H1 (cell line): ENCODE measurements at regions not wholly inside any gene's neighbourhood (a gene's known extent, or its start where the extent isn't known, plus 50 kb on each side); places are given as distances from the start of the nearest gene placed in this dataset.

Experiments used
- CTCF ChIA-PET: fragments of 300-600 bp; sonication (Branson Sonifier 250); formaldehyde crosslinking; loops from one replicate; lab custom pipeline; 2021; ENCODE audit not compliant: partially characterized antibody; lab: Charles Lee
- POLR2A ChIA-PET: fragments of 300-600 bp; sonication (Branson Sonifier 250); formaldehyde crosslinking; loops from one replicate; lab custom pipeline; 2021; ENCODE audit warnings: inconsistent platforms; ENCODE audit not compliant: partially characterized antibody; lab: Charles Lee
- DNase-seq, 2 experiments: peaks; one replicate each; pipeline versions ENCODE4 v3.0.0 to v3.0.0-alpha.2; 2010 to 2022; ENCODE audit warnings: low spot score in 2 of 2, low read depth in 1 of 2, mixed read lengths in 1 of 2
- FAIRE-seq: peaks from 2 replicates; lab custom pipeline; 2011; peaks lifted over from hg19 to GRCh38; lab: Jason Lieb, UNC
- H2AFZ ChIP-seq: 2 replicates; pipeline ENCODE4 v1.8.1; 2012; ENCODE audit warnings: low read length, inconsistent platforms
- H2AK5ac ChIP-seq: 2 replicates; pipeline ENCODE4 v1.6.1; 2013; ENCODE audit warnings: low read depth, low read length
- H2BK120ac ChIP-seq: replicated peaks from 2 replicates; pipeline ENCODE3; 2013; ENCODE audit warnings: low read depth, low read length, inconsistent platforms
- H2BK12ac ChIP-seq: 2 replicates; pipeline ENCODE4 v1.6.1; 2013; ENCODE audit warnings: low read depth, low read length
- H2BK15ac ChIP-seq: 2 replicates; pipeline ENCODE4 v1.6.1; 2013; ENCODE audit warnings: low read length
- H2BK20ac ChIP-seq: 2 replicates; pipeline ENCODE4 v1.6.1; 2013; ENCODE audit warnings: low read length
- H2BK5ac ChIP-seq: 2 replicates; pipeline ENCODE4 v1.6.1; 2013; ENCODE audit warnings: low read depth, low read length
- H3K14ac ChIP-seq: 2 replicates; pipeline ENCODE4 v1.6.1; 2013; ENCODE audit warnings: inconsistent platforms; ENCODE audit not compliant: insufficient read length
- H3K18ac ChIP-seq: 2 replicates; pipeline ENCODE4 v1.6.1; 2013; ENCODE audit warnings: low read length; ENCODE audit errors: extremely low read depth
- H3K23ac ChIP-seq: 2 replicates; pipeline ENCODE4 v1.6.1; 2013; ENCODE audit warnings: inconsistent platforms; ENCODE audit not compliant: insufficient read length
- H3K23me2 ChIP-seq: 2 replicates; pipeline ENCODE4 v1.6.1; 2013; ENCODE audit warnings: low read depth, low read length
- H3K27ac ChIP-seq: 2 replicates; pipeline ENCODE4 v1.6.1; 2011; ENCODE audit warnings: low read depth, low read length, inconsistent platforms
- H3K27me3 ChIP-seq, 4 experiments: replicated peaks in 1 of 4; 1 replicate in 1 of 4; 2 replicates in 3 of 4; pipeline versions ENCODE4 v1.6.1 to v1.8.1; 2011 to 2013; ENCODE audit warnings: low read length in 3 of 4, mild to moderate bottlenecking in 3 of 4, inconsistent platforms in 2 of 4, mixed read lengths in 2 of 4, moderate library complexity in 1 of 4; ENCODE audit not compliant: control insufficient read depth in 3 of 4, insufficient read depth in 3 of 4; ENCODE audit errors: extremely low read depth in 1 of 4
- H3K36me3 ChIP-seq, 4 experiments: 2 replicates each; pipeline versions ENCODE4 v1.6.1 to v1.8.1; 2011 to 2013; ENCODE audit warnings: mild to moderate bottlenecking in 4 of 4, low read length in 3 of 4, moderate library complexity in 2 of 4, control low read depth in 1 of 4, inconsistent platforms in 1 of 4; ENCODE audit not compliant: insufficient read depth in 4 of 4, control insufficient read depth in 2 of 4
- H3K4ac ChIP-seq: replicated peaks from 2 replicates; pipeline ENCODE3; 2013; ENCODE audit warnings: low read length, low read depth, mixed read lengths, inconsistent platforms; ENCODE audit not compliant: insufficient read length
- H3K4me1 ChIP-seq, 4 experiments: replicated peaks in 1 of 4; 1 replicate in 1 of 4; 2 replicates in 3 of 4; pipeline versions ENCODE4 v1.6.1 to v1.8.1; 2011 to 2013; ENCODE audit warnings: low read length in 3 of 4, inconsistent platforms in 2 of 4, mixed read lengths in 1 of 4; ENCODE audit not compliant: insufficient read depth in 4 of 4, control insufficient read depth in 3 of 4
- H3K4me2 ChIP-seq, 2 experiments: 2 replicates each; pipeline versions ENCODE4 v1.6.1 to v1.8.1; 2011 to 2013; ENCODE audit warnings: low read depth in 2 of 2, low read length in 2 of 2, control low read depth in 1 of 2, inconsistent platforms in 1 of 2, mild to moderate bottlenecking in 1 of 2; ENCODE audit not compliant: insufficient read depth in 1 of 2
- H3K4me3 ChIP-seq, 4 experiments: fragments of 200-600, 300-600 bp in 1 of 4; sonication (generic), shearing (Covaris generic), sonication (Bioruptor Twin) in 1 of 4; 2 replicates each; pipeline versions ENCODE4 v1.5.1 to v1.8.1; 2011 to 2016; ENCODE audit warnings: low read length in 4 of 4, low read depth in 3 of 4, control low read depth in 2 of 4, inconsistent platforms in 2 of 4, mild to moderate bottlenecking in 2 of 4, mixed read lengths in 1 of 4, moderate library complexity in 1 of 4; ENCODE audit not compliant: insufficient read depth in 2 of 4; ENCODE audit errors: extremely low read depth in 1 of 4
- H3K56ac ChIP-seq: replicated peaks from 2 replicates; pipeline ENCODE3; 2013; ENCODE audit warnings: low read depth, mild to moderate bottlenecking, mixed read lengths, low read length, inconsistent platforms; ENCODE audit not compliant: insufficient read length
- H3K79me1 ChIP-seq: 2 replicates; pipeline ENCODE4 v1.6.1; 2013; ENCODE audit warnings: low read depth, low read length, control low read depth
- H3K79me2 ChIP-seq, 2 experiments: 2 replicates each; pipeline versions ENCODE4 v1.6.1 to v1.8.1; 2012 to 2013; ENCODE audit warnings: low read length in 2 of 2, mild to moderate bottlenecking in 2 of 2, inconsistent platforms in 1 of 2; ENCODE audit not compliant: insufficient read depth in 2 of 2, control insufficient read depth in 1 of 2
- H3K9ac ChIP-seq, 4 experiments: replicated peaks in 1 of 4; 1 replicate in 1 of 4; 2 replicates in 3 of 4; pipeline versions ENCODE4 v1.6.1 to v1.8.1; 2011 to 2013; ENCODE audit warnings: low read depth in 3 of 4, low read length in 3 of 4, control low read depth in 2 of 4, mild to moderate bottlenecking in 2 of 4, moderate library complexity in 2 of 4, inconsistent platforms in 1 of 4; ENCODE audit errors: extremely low read depth in 1 of 4
- H3K9me3 ChIP-seq, 2 experiments: 2 replicates each; pipeline versions ENCODE4 v1.6.1 to v1.8.1; 2012 to 2013; ENCODE audit warnings: mild to moderate bottlenecking in 2 of 2, moderate library complexity in 2 of 2, control low read depth in 1 of 2, inconsistent platforms in 1 of 2, low read depth in 1 of 2, low read length in 1 of 2, mixed read lengths in 1 of 2; ENCODE audit not compliant: insufficient read depth in 2 of 2
- H4K20me1 ChIP-seq, 2 experiments: replicated peaks in 1 of 2; 2 replicates each; pipeline versions ENCODE3 to v1.8.1; 2011 to 2013; ENCODE audit warnings: inconsistent platforms in 2 of 2, low read length in 2 of 2, mild to moderate bottlenecking in 1 of 2; ENCODE audit not compliant: insufficient read depth in 2 of 2, control insufficient read depth in 1 of 2
- H4K5ac ChIP-seq: 2 replicates; pipeline ENCODE4 v1.6.1; 2013; ENCODE audit warnings: low read length, low read depth, mixed read lengths, inconsistent platforms; ENCODE audit not compliant: insufficient read length
- H4K8ac ChIP-seq: 2 replicates; pipeline ENCODE4 v1.8.0; 2013; ENCODE audit warnings: mild to moderate bottlenecking, moderate library complexity, low read length, inconsistent platforms; ENCODE audit not compliant: insufficient read depth; ENCODE audit errors: extremely low read depth
- H4K91ac ChIP-seq: replicated peaks from 2 replicates; pipeline ENCODE3; 2013; ENCODE audit warnings: low read length, mixed read lengths, inconsistent platforms; ENCODE audit not compliant: insufficient read length
- CBX8 ChIP-seq: fragments of 300-800, 300-1000 bp; sonication (generic); IDR thresholded peaks from 2 replicates; pipeline ENCODE4 v1.7.1; 2016; ENCODE audit warnings: low read depth, low read length, borderline replicate concordance
- CEBPB ChIP-seq: IDR thresholded peaks from 2 replicates; pipeline ENCODE4 v1.6.1; 2012; ENCODE audit warnings: low read depth, low read length
- EP300 ChIP-seq, 2 experiments: IDR thresholded peaks; 1 replicate in 1 of 2; 2 replicates in 1 of 2; pipeline ENCODE4 v1.6.1; 2011 to 2012; ENCODE audit warnings: low read depth in 2 of 2, low read length in 2 of 2, mild to moderate bottlenecking in 2 of 2, borderline replicate concordance in 1 of 2, inconsistent platforms in 1 of 2, moderate library complexity in 1 of 2
- KDM5A ChIP-seq: fragments of 200-600 bp; IDR thresholded peaks from 2 replicates; pipeline ENCODE4 v1.7.1; 2012; ENCODE audit warnings: mild to moderate bottlenecking, low read length, inconsistent platforms, mixed read lengths
- RBBP5 ChIP-seq: IDR thresholded peaks from 2 replicates; pipeline ENCODE4 v1.7.1; 2012; ENCODE audit warnings: low read depth, mild to moderate bottlenecking, inconsistent platforms, low read length, moderate library complexity, borderline replicate concordance
- SIN3A ChIP-seq, 2 experiments: IDR thresholded peaks in 1 of 2; conservative IDR thresholded peaks in 1 of 2; 2 replicates each; pipeline ENCODE4 v1.6.1; 2011 to 2012; ENCODE audit warnings: low read length in 2 of 2, improper control_type of control experiment in 1 of 2, low read depth in 1 of 2, mild to moderate bottlenecking in 1 of 2
- SP1 ChIP-seq: IDR thresholded peaks from 2 replicates; pipeline ENCODE4 v1.6.1; 2011; ENCODE audit warnings: low read depth, low read length
- YY1 ChIP-seq: IDR thresholded peaks from 2 replicates; pipeline ENCODE4 v1.6.1; 2011; ENCODE audit warnings: low read depth, mild to moderate bottlenecking, low read length
- WGBS, 2 experiments: shearing (Covaris generic) in 1 of 2; methylation state at CpG; one replicate each; pipeline versions ENCODE4 v1.1.6 to v1.1.7; 2013 to 2015; ENCODE audit warnings: low lambda C conversion rate in 2 of 2, mixed read lengths in 2 of 2, inconsistent platforms in 1 of 2, low coverage in 1 of 2, missing lambda C conversion rate in 1 of 2; ENCODE audit not compliant: insufficient replicate concordance in 2 of 2, insufficient coverage in 1 of 2, insufficient read length in 1 of 2; ENCODE audit errors: extremely low coverage in 1 of 2, missing lambda C conversion rate in 1 of 2; 5-methylcytosine and 5-hydroxymethylcytosine counted together

DNA sequence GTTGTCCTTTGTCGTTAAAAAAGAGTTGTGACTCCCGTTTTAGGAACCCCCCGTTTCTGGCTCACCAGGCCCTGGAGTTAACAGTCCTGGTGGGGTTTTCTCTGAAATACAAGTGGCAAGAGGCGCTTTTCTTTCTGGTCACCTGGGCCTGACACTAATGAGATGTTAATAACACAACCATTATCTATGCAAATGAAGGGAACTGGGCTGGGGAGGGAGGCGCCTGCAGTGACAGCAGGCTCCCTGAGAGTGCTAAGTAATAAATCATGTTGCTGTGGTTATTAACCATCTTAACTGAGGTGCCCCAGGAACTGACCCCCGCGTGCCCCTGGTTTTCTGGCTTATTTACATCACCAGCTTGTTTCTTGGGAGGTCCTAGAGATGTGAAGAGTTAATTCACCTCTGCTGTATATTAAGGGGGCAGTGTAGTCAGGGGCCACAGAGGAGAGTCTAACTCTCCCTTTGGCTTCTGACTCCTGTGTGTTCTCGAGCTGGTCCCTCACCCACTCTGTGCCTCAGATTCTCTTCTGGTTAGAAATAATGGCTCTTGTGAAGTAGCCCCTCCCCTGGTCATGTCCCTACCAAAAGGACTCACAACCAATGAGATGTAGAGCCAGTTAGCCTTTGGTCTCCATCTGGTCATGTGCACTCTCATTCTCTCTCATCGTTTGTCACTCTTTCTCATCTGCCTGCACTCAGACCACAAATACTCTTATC lies 276.6 kb upstream of the CADM1 start:
- DNase-seq (no peak), FAIRE-seq (no peak)
- Histone ChIP-seq H4K91ac (no peak overlapping the region), H4K8ac (no peak overlapping the region), H3K23me2 (no peaks in the 10 kb centered on the region; the same call in 1 of the 2 replicates), H3K9me3 (peaks cover 0 to 3% of the 10 kb centered on the region in 2 experiments; a peak in 1 of 4 replicates), H3K9ac (no peak overlapping the region), H3K27me3 (no peaks in the 10 kb centered on the region), H3K4ac (no peak overlapping the region), H2BK20ac (no peak overlapping the region), H4K20me1 (no peaks in the 10 kb centered on the region), H2BK12ac (no peak overlapping the region), H2BK15ac (no peak overlapping the region), H3K4me2 (no peak overlapping the region), H3K14ac (no peak overlapping the region), H3K18ac (no peak overlapping the region), H2BK120ac (no peak overlapping the region), H3K4me3 (no peak overlapping the region), H3K36me3 (no peaks in the 10 kb centered on the region), H3K56ac (no peak overlapping the region), H2AK5ac (no peak overlapping the region), H3K4me1 (no peaks in the 10 kb centered on the region; a peak in 1 of 7 replicates), H3K79me2 (no peaks in the 10 kb centered on the region), H2AFZ (no peak overlapping the region), H3K79me1 (no peaks in the 10 kb centered on the region), H3K23ac (no peak overlapping the region), H2BK5ac (no peak overlapping the region), H3K27ac (no peak overlapping the region), H4K5ac (no peak overlapping the region)
- TF ChIP-seq CBX8 = no peak
- TF ChIP-seq EP300 (IDR thresholded peaks at IDR 0.05; ENCODE audit: borderline replicate concordance in 1 of 2, low read depth in 2 of 2, low read length in 2 of 2) = no peak
- TF ChIP-seq RBBP5 = no peak
- TF ChIP-seq SIN3A (conservative IDR thresholded peaks at IDR 0.05 in 1 of 2, IDR thresholded peaks at IDR 0.05 in 1 of 2; ENCODE audit: low read depth in 1 of 2, low read length in 2 of 2) = no peak
- no peak for TF ChIP-seq SP1
- TF ChIP-seq CEBPB = no peak
- no peak for TF ChIP-seq KDM5A
- TF ChIP-seq YY1 = no peak
- CTCF ChIA-PET = interaction anchor here (0.9 kb wide), 1 partner anchor 9 kb away, joined by 3 read pairs; no protein-coding TSS in a partner anchor
- WGBS, 2 experiments = 82% methylated on average over 9 of the region's 9 CpGs; no CpG with 5 or more reads in 1 of the 2 experiments
- POLR2A ChIA-PET = no interaction called here
